OCI-LY1 (cell line): ENCODE measurements at regions not wholly inside any gene's neighbourhood (a gene's known extent, or its start where the extent isn't known, plus 50 kb on each side); places are given as distances from the start of the nearest gene placed in this dataset.

Source experiments
- EZH2 ChIP-seq: fragments of 200-600 bp; sonication (generic), shearing (Covaris generic); IDR thresholded peaks from 2 replicates; pipeline ENCODE4 v1.8.0; 2017; ENCODE audit warnings: borderline replicate concordance, mixed run types, mild to moderate bottlenecking, antibody characterized with exemption, low read length, moderate library complexity, mixed read lengths
- TF ChIP-seq, protein P1 (sequence below): fragments of 200-600 bp; sonication (generic), shearing (Covaris generic); IDR thresholded peaks from 2 replicates; pipeline ENCODE4 v1.5.1; 2017; ENCODE audit warnings: mild to moderate bottlenecking, antibody characterized with exemption, low read length, moderate library complexity, mixed read lengths

GRCh38 chr12:66877925-66878324, 199.0 kb upstream of the GRIP1 start:
- TF ChIP-seq, protein P1, sequence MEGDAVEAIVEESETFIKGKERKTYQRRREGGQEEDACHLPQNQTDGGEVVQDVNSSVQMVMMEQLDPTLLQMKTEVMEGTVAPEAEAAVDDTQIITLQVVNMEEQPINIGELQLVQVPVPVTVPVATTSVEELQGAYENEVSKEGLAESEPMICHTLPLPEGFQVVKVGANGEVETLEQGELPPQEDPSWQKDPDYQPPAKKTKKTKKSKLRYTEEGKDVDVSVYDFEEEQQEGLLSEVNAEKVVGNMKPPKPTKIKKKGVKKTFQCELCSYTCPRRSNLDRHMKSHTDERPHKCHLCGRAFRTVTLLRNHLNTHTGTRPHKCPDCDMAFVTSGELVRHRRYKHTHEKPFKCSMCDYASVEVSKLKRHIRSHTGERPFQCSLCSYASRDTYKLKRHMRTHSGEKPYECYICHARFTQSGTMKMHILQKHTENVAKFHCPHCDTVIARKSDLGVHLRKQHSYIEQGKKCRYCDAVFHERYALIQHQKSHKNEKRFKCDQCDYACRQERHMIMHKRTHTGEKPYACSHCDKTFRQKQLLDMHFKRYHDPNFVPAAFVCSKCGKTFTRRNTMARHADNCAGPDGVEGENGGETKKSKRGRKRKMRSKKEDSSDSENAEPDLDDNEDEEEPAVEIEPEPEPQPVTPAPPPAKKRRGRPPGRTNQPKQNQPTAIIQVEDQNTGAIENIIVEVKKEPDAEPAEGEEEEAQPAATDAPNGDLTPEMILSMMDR = no peak
- no peak for TF ChIP-seq EZH2
